Activated T-cell treated with anti-CD3 and anti-CD28 coated beads, Interleukin-2, amount 50 U/mL, for 72 hours (primary cell): ENCODE measurements at regions not wholly inside any gene's neighbourhood (a gene's known extent, or its start where the extent isn't known, plus 50 kb on each side); places are given as distances from the start of the nearest gene placed in this dataset.

Source experiments
- ATAC-seq, 2 donors: fragments of 150-1000 bp; cut with Tn5 transposase; replicated peaks in 1 of 2; 2 replicates each; pipeline ENCODE4 v1.10.0; 2021; ENCODE audit warnings: moderate library complexity in 2 of 2, mild to moderate bottlenecking in 1 of 2
- DNase-seq, 2 donors: peaks; one replicate each; pipeline ENCODE4 v3.0.0; 2021 to 2022; ENCODE audit warnings: mixed read lengths in 1 of 2
- H3K27ac Mint-ChIP-seq: one replicate; pipeline ENCODE4 v1.8.0; 2022; ENCODE audit warnings: mild to moderate bottlenecking, moderate library complexity, mixed read lengths
- H3K27me3 Mint-ChIP-seq: one replicate; pipeline ENCODE4 v1.8.0; 2022; ENCODE audit warnings: low read depth, mixed read lengths
- H3K36me3 Mint-ChIP-seq, 2 donors: one replicate each; pipeline ENCODE4 v1.8.0; 2022; ENCODE audit warnings: mixed read lengths in 2 of 2, mild to moderate bottlenecking in 1 of 2; ENCODE audit not compliant: insufficient read depth in 2 of 2
- H3K4me1 Mint-ChIP-seq: one replicate; pipeline ENCODE4 v1.8.0; 2022; ENCODE audit warnings: low read depth, mixed read lengths
- H3K4me3 Mint-ChIP-seq, 2 donors: one replicate each; pipeline ENCODE4 v1.8.0; 2022; ENCODE audit warnings: mild to moderate bottlenecking in 2 of 2, mixed read lengths in 2 of 2, moderate library complexity in 2 of 2
- H3K9me3 Mint-ChIP-seq, 2 donors: one replicate each; pipeline ENCODE4 v1.8.0; 2022; ENCODE audit warnings: mixed read lengths in 2 of 2

- H3K4me1 Mint-ChIP-seq = no peaks in the 10 kb centered on the region
Observed at GRCh38 chr1:168370586-168370985, 89.9 kb downstream of the TBX19 start.

GRCh38 chr1:168369655-168370054 is 89.0 kb downstream of the TBX19 start:
- DNase-seq = no peak
- H3K9me3 Mint-ChIP-seq = no peaks in the 10 kb centered on the region
- peaks cover 8% of the 10 kb centered on the region for H3K27me3 Mint-ChIP-seq
- H3K36me3 Mint-ChIP-seq = no peaks in the 10 kb centered on the region
- ATAC-seq = no peak
- H3K4me3 Mint-ChIP-seq = no peak overlapping the region
- no peaks in the 10 kb centered on the region for H3K4me1 Mint-ChIP-seq
- H3K27ac Mint-ChIP-seq = no peak overlapping the region

More at GRCh38 chr1:168370586-168370985, 89.9 kb downstream of the TBX19 start:
- H3K9me3 Mint-ChIP-seq = no peaks in the 10 kb centered on the region
- ATAC-seq (no peak), DNase-seq (no peak)
- H3K36me3 Mint-ChIP-seq = no peaks in the 10 kb centered on the region
- H3K27ac Mint-ChIP-seq = no peak overlapping the region
- H3K4me3 Mint-ChIP-seq = no peak overlapping the region
- H3K27me3 Mint-ChIP-seq = peaks cover 8% of the 10 kb centered on the region

- Mint-ChIP-seq H3K4me1 (peaks cover 4% of the 10 kb centered on the region), H3K36me3 (no peaks in the 10 kb centered on the region), H3K4me3 (no peak overlapping the region), H3K9me3 (no peaks in the 10 kb centered on the region), H3K27me3 (peaks cover 8% of the 10 kb centered on the region), H3K27ac (no peak overlapping the region)
- no peak for ATAC-seq
- DNase-seq = no peak
Observed at GRCh38 chr1:168368131-168368530, 87.5 kb downstream of the TBX19 start.

- no peak for ATAC-seq
- Mint-ChIP-seq H3K36me3 (peaks cover 0 to 1% of the 10 kb centered on the region in 2 donors), H3K27me3 (peaks cover 8% of the 10 kb centered on the region), H3K4me1 (peaks cover 27% of the 10 kb centered on the region), H3K4me3 (no peak overlapping the region), H3K9me3 (no peaks in the 10 kb centered on the region), H3K27ac (no peak overlapping the region)
- no peak for DNase-seq
Observed at GRCh38 chr1:168365719-168366479, 85.2 kb downstream of the TBX19 start.
